ENCODE measurements at regions not wholly inside any gene's neighbourhood (a gene's known extent, or its start where the extent isn't known, plus 50 kb on each side); places are given as distances from the start of the nearest gene placed in this dataset.

DNA sequence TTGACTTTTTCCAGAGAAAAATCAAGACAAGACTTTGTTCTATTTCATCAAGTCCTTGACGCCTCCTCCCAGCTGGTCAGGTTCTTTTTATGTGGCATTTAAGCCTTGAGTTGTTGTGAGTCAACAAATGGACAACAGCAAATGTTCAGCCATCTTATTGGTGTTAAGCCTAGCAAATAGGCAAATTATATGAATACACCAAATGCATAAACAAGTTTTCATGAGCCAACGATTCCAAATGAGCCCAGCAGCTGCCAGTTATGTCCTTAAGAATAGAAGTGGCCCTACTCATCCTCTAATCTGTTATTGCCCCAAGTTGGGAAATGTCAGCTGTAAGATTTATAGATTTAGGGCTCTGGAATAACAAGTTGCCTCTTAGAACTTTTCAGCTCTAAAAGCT lies 312.0 kb downstream of the SOX4 start:
- Histone ChIP-seq H3K4me1 (ENCODE audit: insufficient read depth, poor library complexity, severe bottlenecking) (peaks cover 16% of the 10 kb centered on the region), H3K4me3 (ENCODE audit: severe bottlenecking) (no peak overlapping the region), H3K27ac (ENCODE audit: poor library complexity, severe bottlenecking) (no peak overlapping the region), H3K27me3 (ENCODE audit: insufficient read depth, poor library complexity, severe bottlenecking) (no peaks in the 10 kb centered on the region), H3K36me3 (ENCODE audit: low read depth) (no peaks in the 10 kb centered on the region), H3K9me3 (ENCODE audit: severe bottlenecking) (no peaks in the 10 kb centered on the region)
- DNase-seq (ENCODE audit: low spot score) (no peak), ATAC-seq (ENCODE audit: low read depth) (no peak)
- TF ChIP-seq, protein P1, sequence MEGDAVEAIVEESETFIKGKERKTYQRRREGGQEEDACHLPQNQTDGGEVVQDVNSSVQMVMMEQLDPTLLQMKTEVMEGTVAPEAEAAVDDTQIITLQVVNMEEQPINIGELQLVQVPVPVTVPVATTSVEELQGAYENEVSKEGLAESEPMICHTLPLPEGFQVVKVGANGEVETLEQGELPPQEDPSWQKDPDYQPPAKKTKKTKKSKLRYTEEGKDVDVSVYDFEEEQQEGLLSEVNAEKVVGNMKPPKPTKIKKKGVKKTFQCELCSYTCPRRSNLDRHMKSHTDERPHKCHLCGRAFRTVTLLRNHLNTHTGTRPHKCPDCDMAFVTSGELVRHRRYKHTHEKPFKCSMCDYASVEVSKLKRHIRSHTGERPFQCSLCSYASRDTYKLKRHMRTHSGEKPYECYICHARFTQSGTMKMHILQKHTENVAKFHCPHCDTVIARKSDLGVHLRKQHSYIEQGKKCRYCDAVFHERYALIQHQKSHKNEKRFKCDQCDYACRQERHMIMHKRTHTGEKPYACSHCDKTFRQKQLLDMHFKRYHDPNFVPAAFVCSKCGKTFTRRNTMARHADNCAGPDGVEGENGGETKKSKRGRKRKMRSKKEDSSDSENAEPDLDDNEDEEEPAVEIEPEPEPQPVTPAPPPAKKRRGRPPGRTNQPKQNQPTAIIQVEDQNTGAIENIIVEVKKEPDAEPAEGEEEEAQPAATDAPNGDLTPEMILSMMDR (IDR thresholded peaks at IDR 0.05; ENCODE audit: poor library complexity, severe bottlenecking): no peak

DNA sequence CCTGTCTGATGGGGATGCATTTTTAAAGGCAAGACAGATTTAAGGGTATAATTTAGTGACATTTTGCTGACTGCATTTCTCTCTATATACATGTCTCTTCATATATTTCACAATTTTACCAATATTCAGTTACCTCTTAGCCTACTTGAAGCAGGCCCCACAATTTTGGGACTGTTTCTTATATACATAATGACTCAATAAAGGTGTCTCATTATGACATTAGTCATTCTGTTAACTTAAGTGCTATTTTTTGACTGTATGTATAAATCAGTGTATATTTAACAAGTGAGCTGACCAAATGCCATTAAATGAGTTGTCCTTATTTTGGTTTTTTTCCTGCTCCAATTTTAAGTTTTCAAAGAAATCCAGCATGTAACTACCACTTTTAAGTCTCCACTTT lies 313.3 kb downstream of the SOX4 start:
- Histone ChIP-seq H3K27me3 (ENCODE audit: insufficient read depth, poor library complexity, severe bottlenecking) (no peaks in the 10 kb centered on the region), H3K27ac (ENCODE audit: poor library complexity, severe bottlenecking) (no peak overlapping the region), H3K9me3 (ENCODE audit: severe bottlenecking) (no peaks in the 10 kb centered on the region), H3K4me1 (ENCODE audit: insufficient read depth, poor library complexity, severe bottlenecking) (peaks cover 11% of the 10 kb centered on the region), H3K4me3 (ENCODE audit: severe bottlenecking) (no peak overlapping the region), H3K36me3 (ENCODE audit: low read depth) (no peaks in the 10 kb centered on the region)
- DNase-seq (ENCODE audit: low spot score) (no peak), ATAC-seq (ENCODE audit: low read depth) (0 out of 3 replicates have a peak, but pooled peaks have one; percentile 48)
- TF ChIP-seq, protein P1 (IDR thresholded peaks at IDR 0.05; ENCODE audit: poor library complexity, severe bottlenecking): no peak

DNA sequence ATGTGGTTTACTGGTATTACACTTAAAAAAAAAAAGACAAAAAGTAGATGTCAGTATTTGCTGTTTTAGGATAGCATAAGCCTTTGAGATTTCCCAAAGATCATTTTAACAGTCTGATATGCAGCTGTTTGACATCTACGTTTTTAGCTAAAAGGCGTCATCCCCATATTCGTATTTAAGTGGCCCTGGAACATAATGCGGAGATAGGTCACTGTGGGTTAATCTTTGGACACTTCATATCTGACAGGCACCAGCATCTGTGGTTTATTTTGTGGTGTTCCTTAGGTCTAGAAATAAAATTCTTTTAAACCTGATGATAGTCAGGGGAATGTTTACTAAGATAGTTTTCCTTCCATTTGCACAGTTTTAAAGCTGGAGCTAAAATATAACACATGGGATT lies 313.7 kb downstream of the SOX4 start:
- no peaks in the 10 kb centered on the region for H3K9me3 ChIP-seq (ENCODE audit: severe bottlenecking)
- peaks cover 11% of the 10 kb centered on the region for H3K4me1 ChIP-seq (ENCODE audit: insufficient read depth, poor library complexity, severe bottlenecking)
- H3K27ac ChIP-seq (ENCODE audit: poor library complexity, severe bottlenecking): no peak overlapping the region
- no peaks in the 10 kb centered on the region for H3K36me3 ChIP-seq (ENCODE audit: low read depth)
- H3K27me3 ChIP-seq (ENCODE audit: insufficient read depth, poor library complexity, severe bottlenecking): no peaks in the 10 kb centered on the region
- no peak overlapping the region for H3K4me3 ChIP-seq (ENCODE audit: severe bottlenecking)
- no peak for ATAC-seq (ENCODE audit: low read depth)
- TF ChIP-seq, protein P1 (IDR thresholded peaks at IDR 0.05; ENCODE audit: poor library complexity, severe bottlenecking): no peak
- no peak for DNase-seq (ENCODE audit: low spot score)

DNA sequence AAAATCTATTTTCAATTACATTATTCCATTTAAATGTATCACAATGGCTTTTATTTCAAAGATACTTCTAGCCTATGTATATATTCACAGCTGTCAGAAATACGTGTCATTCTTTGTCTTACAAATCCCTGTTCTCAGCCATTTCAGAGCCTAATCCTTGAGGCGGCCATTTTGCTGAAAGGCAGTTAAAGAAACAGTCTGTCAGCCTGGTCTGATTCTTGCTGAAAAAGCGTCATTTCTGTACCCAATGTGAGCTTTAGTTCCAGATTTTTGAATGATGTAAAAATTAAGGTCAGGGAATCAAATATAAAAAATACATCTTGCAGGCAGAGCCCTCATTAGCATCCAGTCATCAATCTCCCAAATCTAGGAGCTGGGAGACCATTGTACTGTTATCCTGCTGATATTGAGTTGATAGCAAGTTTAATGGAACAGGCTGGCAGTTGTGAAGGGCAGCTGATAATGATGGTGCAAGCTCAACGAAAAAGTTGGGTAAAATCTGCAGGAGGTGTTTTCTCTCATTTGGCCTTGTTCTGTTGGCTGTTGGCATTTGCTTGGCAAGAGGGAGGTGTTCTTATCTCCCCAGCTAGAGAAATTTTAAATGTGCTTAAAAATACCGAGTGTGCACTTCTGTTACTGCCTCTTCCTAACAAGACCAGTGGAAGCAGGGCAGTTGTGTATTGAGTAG lies 314.8 kb downstream of the SOX4 start:
- Histone ChIP-seq H3K9me3 (ENCODE audit: severe bottlenecking) (no peaks in the 10 kb centered on the region), H3K4me1 (ENCODE audit: insufficient read depth, poor library complexity, severe bottlenecking) (peaks cover 11% of the 10 kb centered on the region), H3K27ac (ENCODE audit: poor library complexity, severe bottlenecking) (no peak overlapping the region), H3K4me3 (ENCODE audit: severe bottlenecking) (no peak overlapping the region), H3K36me3 (ENCODE audit: low read depth) (no peaks in the 10 kb centered on the region), H3K27me3 (ENCODE audit: insufficient read depth, poor library complexity, severe bottlenecking) (no peaks in the 10 kb centered on the region)
- ATAC-seq (ENCODE audit: low read depth) (no peak), DNase-seq (ENCODE audit: low spot score) (no peak)
- TF ChIP-seq, protein P1 (IDR thresholded peaks at IDR 0.05; ENCODE audit: poor library complexity, severe bottlenecking): no peak

DNA sequence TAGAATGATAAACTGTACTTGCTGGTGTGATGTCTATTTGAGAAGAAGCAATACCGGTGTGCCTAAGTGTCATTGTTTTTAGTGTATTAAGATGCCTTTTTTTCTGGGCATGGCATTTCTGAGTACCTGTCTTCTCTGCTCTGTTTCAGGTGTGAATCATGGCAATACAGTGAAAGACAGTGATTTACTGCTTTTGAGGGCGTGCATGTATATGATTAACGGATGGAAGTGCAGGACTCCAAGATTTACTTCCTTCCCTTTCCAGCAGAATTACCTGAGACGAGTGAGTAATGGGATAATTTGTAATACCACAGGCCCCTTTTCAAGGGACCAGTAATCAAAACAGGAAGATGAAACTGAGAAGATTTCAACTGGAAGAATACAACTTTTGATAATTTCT lies 315.8 kb downstream of the SOX4 start:
- no peaks in the 10 kb centered on the region for H3K27me3 ChIP-seq (ENCODE audit: insufficient read depth, poor library complexity, severe bottlenecking)
- no peaks in the 10 kb centered on the region for H3K9me3 ChIP-seq (ENCODE audit: severe bottlenecking)
- H3K4me1 ChIP-seq (ENCODE audit: insufficient read depth, poor library complexity, severe bottlenecking): peaks cover 16% of the 10 kb centered on the region
- H3K4me3 ChIP-seq (ENCODE audit: severe bottlenecking): no peak overlapping the region
- peak; percentile 80 for ATAC-seq (ENCODE audit: low read depth)
- H3K27ac ChIP-seq (ENCODE audit: poor library complexity, severe bottlenecking): no peak overlapping the region
- no peak for DNase-seq (ENCODE audit: low spot score)
- H3K36me3 ChIP-seq (ENCODE audit: low read depth): no peaks in the 10 kb centered on the region
- TF ChIP-seq, protein P1 (IDR thresholded peaks at IDR 0.05; ENCODE audit: poor library complexity, severe bottlenecking): no peak

Measured in RWPE2 (cell line).